ENCODE measurements at regions not wholly inside any gene's neighbourhood (a gene's known extent, or its start where the extent isn't known, plus 50 kb on each side); places are given as distances from the start of the nearest gene placed in this dataset.

GRCh38 chr13:103203735-103204330 lies 137.6 kb upstream of the SLC10A2 start:
- no peaks in the 10 kb centered on the region for H4K20me1 ChIP-seq (ENCODE audit: insufficient read depth)
- no peaks in the 10 kb centered on the region for H3K9me3 ChIP-seq (ENCODE audit: control insufficient read depth in 1 of 2, insufficient read depth in 1 of 2, low read depth in 1 of 2, low read length in 2 of 2)
- TF ChIP-seq EZH2phosphoT487 (IDR thresholded peaks at IDR 0.05; ENCODE audit: borderline replicate concordance): no peak
- TF ChIP-seq YY1 (IDR thresholded peaks at IDR 0.05; ENCODE audit: extremely low read depth, insufficient replicate concordance, low read depth, low read length): no peak
- TF ChIP-seq EZH2 (IDR thresholded peaks at IDR 0.05): no peak
- TF ChIP-seq TCF7L2 (IDR thresholded peaks at IDR 0.05; ENCODE audit: borderline replicate concordance, extremely low read depth, insufficient read depth, insufficient read length): no peak
- TF ChIP-seq SIN3A (IDR thresholded peaks at IDR 0.05; ENCODE audit: low read depth): no peak
- TF ChIP-seq CEBPB (IDR thresholded peaks at IDR 0.05; ENCODE audit: low read depth): no peak
- TF ChIP-seq MAX (IDR thresholded peaks at IDR 0.05): no peak
- TF ChIP-seq REST (IDR thresholded peaks at IDR 0.05; ENCODE audit: low read depth): no peak
- TF ChIP-seq RAD21 (IDR thresholded peaks at IDR 0.05; ENCODE audit: low read depth): no peak
- no peak for TF ChIP-seq SRF (IDR thresholded peaks at IDR 0.05; ENCODE audit: low read depth)
- TF ChIP-seq FOSL1 (IDR thresholded peaks at IDR 0.05; ENCODE audit: low read depth): no peak
- no peak for TF ChIP-seq ZFX (IDR thresholded peaks at IDR 0.05)
- BruUV-seq (replicated peaks): no TSS peak
- H2AFZ ChIP-seq (ENCODE audit: low read depth, low read length, poor library complexity, severe bottlenecking): no peak overlapping the region
- no peaks in the 10 kb centered on the region for H3K36me3 ChIP-seq (ENCODE audit: control insufficient read depth in 1 of 2, insufficient read depth in 2 of 2, low read length in 2 of 2)
- no peak overlapping the region for H3K27ac ChIP-seq (ENCODE audit: low read depth, low read length)
- H3K4me1 ChIP-seq (ENCODE audit: control insufficient read depth in 1 of 2, insufficient read depth in 2 of 2, low read length in 2 of 2): no peaks in the 10 kb centered on the region
- H3K79me2 ChIP-seq (ENCODE audit: insufficient read depth, low read length): no peaks in the 10 kb centered on the region
- no peak for DNase-seq (ENCODE audit: low read depth, low spot score)
- ChIA-PET CTCF (no interaction called here), RAD21 (ENCODE audit: low non-redundant PET in 1 of 2, low total read pairs in 2 of 2, uncharacterized antibody in 2 of 2, unreplicated experiment in 2 of 2) (no interaction called here), POLR2A (interaction anchor here (0.7 kb wide), 1 partner anchor 702 kb away, joined by 3 read pairs; no protein-coding TSS in a partner anchor)
- no peak overlapping the region for H3K4me3 ChIP-seq (replicated peaks in 1 of 2; ENCODE audit: low read depth in 1 of 2, low read length in 2 of 2)
- intact Hi-C loops (cut with micrococcal nuclease): no loop called here
- no peaks in the 10 kb centered on the region for H3K9me2 ChIP-seq (ENCODE audit: insufficient read depth)
- H3K9ac ChIP-seq (ENCODE audit: low read length): no peak overlapping the region
- H3K4me2 ChIP-seq (ENCODE audit: low read length): no peak overlapping the region
- no peaks in the 10 kb centered on the region for H3K27me3 ChIP-seq (ENCODE audit: insufficient read depth, low read length)
- no peak for ATAC-seq

Measured in HCT116 (cell line).